ENCODE measurements at regions not wholly inside any gene's neighbourhood (a gene's known extent, or its start where the extent isn't known, plus 50 kb on each side); places are given as distances from the start of the nearest gene placed in this dataset.

- H3K27ac ChIP-seq: no peak overlapping the region
- no peak for TF ChIP-seq ZFX (IDR thresholded peaks at IDR 0.05)
- no peak for TF ChIP-seq CTCF (conservative IDR thresholded peaks at IDR 0.05)
These were observed 671.2 kb downstream of the LMO4 start for GRCh38 chr1:87999852-88000251.

GRCh38 chr1:88001460-88001859, 672.8 kb downstream of the LMO4 start:
- no peak overlapping the region for H3K27ac ChIP-seq

GRCh38 chr1:88003255-88003654, 674.6 kb downstream of the LMO4 start:
- no peak overlapping the region for H3K27ac ChIP-seq
- TF ChIP-seq ZFX (IDR thresholded peaks at IDR 0.05) (no peak), CTCF (conservative IDR thresholded peaks at IDR 0.05) (no peak)

More at GRCh38 chr1:88001460-88001859, 672.8 kb downstream of the LMO4 start:
- TF ChIP-seq ZFX (IDR thresholded peaks at IDR 0.05) (no peak), CTCF (conservative IDR thresholded peaks at IDR 0.05) (no peak)

GRCh38 chr1:88009916-88010315, 674.2 kb upstream of the PKN2 start:
- no peak overlapping the region for H3K27ac ChIP-seq
- TF ChIP-seq ZFX (IDR thresholded peaks at IDR 0.05) (no peak), CTCF (conservative IDR thresholded peaks at IDR 0.05) (peak; percentile 12; the same call in 1 of the 2 replicates)

- TF ChIP-seq CTCF (conservative IDR thresholded peaks at IDR 0.05): no peak
- no peak for TF ChIP-seq ZFX (IDR thresholded peaks at IDR 0.05)
- H3K27ac ChIP-seq: no peak overlapping the region
These were observed 670.6 kb upstream of the PKN2 start for GRCh38 chr1:88013485-88013884.

GRCh38 chr1:88014131-88014530, 669.9 kb upstream of the PKN2 start:
- no peak overlapping the region for H3K27ac ChIP-seq
- TF ChIP-seq ZFX (IDR thresholded peaks at IDR 0.05) (no peak), CTCF (conservative IDR thresholded peaks at IDR 0.05) (no peak)

- TF ChIP-seq ZFX (IDR thresholded peaks at IDR 0.05) (no peak), CTCF (conservative IDR thresholded peaks at IDR 0.05) (no peak)
- H3K27ac ChIP-seq: no peak overlapping the region
These were observed 667.1 kb upstream of the PKN2 start for GRCh38 chr1:88016947-88017346.

Measured in C4-2B (cell line).